Jurkat, Clone E6-1 (cell line): ENCODE measurements at regions not wholly inside any gene's neighbourhood (a gene's known extent, or its start where the extent isn't known, plus 50 kb on each side); places are given as distances from the start of the nearest gene placed in this dataset.

ENCODE experiments used
- DNase-seq: peaks from one replicate; pipeline ENCODE4 v3.0.0-alpha.2; 2011; ENCODE audit warnings: low read depth, low spot score
- H3K4me3 ChIP-seq: 2 replicates; pipeline ENCODE4 v1.5.1; 2011; ENCODE audit warnings: mild to moderate bottlenecking, low read length, control low read depth, moderate library complexity

DNA sequence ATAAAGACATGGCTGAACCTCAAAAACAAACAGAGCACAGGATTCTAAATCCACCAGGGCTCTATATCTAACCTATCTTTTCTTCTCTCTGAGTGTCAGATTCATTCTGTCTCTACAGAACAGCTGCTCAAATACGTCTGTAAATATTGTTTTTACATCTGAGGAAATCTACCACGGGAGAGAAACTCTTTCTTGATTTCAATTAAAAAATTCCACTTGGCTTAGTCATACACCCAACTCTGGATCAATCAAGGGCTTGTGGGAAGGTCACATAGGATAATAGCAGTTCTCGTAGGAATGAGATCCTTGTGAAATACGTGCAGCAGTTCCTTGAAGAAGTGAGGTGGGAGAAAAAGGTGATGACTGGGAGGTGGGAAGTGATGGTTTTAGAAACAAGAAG lies 1355.7 kb upstream of the ADGRL2 start:
- no peak overlapping the region for H3K4me3 ChIP-seq
- DNase-seq: no peak

DNA sequence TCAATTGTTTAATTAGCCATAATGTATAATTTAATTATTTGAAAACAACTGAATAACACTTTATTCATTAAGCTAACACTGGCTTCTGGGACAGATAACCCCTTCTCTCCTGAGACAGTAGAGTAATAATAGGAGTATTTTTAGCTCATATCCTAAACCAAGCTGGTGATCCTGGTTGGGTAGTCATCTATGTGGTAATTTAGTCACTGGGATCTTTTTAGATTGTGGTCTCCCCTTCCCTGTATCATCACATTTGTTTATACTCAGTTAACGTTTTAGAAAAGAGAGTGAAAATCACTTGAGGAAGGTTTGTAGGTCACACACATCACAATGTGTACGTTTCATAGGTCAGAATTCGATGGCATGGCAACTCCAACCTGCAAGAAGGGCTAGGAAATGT lies 1356.6 kb upstream of the ADGRL2 start:
- H3K4me3 ChIP-seq: no peak overlapping the region
- no peak for DNase-seq

DNA sequence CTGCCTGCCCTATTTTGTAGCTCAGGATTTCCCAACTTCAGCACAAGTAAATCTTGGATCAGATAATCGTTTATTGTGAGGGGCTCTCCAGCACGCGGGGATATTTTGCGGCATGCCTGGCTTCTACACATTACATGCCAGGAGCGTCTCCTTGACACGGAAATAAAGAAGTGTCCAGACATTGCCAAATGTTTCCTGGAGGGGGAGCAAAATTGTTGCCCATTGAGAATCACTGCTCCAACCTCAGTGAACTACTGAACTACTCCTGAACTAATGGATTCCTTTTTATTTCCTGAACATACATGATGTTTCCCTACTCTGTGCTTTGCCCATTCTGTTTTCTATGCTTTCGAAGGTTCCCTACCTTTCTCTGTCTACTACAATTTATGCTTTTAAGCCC lies 1359.1 kb upstream of the ADGRL2 start:
- no peak for DNase-seq

DNA sequence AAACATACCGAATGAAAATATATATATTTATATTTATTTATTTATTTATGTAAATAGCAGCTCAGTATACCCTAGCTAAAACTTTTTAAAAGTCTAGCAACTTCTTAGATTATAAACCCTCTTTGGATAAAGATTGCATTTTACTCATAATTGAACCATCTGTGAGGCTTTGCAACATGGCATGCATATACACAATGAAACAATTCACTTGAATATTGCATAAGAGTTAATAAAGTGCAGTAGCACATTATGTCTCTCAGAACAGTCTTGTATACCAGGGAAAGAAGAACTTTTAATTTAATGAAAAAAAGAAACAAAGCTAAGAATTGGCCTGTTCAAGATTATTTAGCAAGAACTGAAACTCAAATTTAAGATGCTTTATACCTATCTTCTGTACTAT lies 1363.9 kb upstream of the ADGRL2 start:
- H3K4me3 ChIP-seq: no peak overlapping the region
- DNase-seq: no peak

More for the DNA sequence above, 1359.1 kb upstream of the ADGRL2 start:
- H3K4me3 ChIP-seq: no peak overlapping the region

DNA sequence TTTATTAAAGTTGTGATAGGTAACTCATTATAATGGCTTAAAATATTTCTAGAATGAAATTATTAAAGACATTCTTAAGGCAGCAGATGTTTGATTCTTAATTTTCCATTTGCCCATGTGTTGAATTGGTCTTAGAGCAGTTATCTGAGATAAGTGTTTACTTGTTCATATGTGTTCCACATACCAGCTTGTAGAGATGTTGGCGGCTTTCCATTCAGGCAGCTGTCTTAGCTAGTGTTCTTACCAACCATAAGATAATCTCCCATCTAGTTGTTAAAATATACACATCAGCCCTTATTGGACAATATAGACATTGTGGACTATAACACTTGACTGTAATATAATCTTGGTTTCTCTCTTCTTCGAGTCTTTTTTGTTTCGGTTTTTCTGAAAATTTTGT lies 1372.9 kb upstream of the ADGRL2 start:
- H3K4me3 ChIP-seq: no peak overlapping the region
- DNase-seq: no peak

DNA sequence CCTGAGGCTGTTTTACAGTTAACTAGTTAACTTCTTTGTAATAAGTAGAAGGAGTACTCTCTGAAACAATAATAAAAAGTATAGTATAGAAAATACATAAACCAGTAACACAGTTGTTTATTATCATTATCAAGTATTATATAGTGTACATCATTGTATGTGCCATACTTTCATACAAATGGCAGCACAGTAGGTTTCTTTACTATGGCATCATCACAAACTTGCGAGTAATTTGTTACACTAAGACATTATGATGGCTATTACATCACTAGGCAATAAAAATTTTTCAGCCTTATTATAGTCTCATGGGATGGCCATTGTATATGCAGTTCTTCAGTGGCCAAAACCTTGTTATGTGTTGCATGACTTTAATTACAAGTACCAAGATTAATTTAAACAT lies 1376.5 kb upstream of the ADGRL2 start:
- no peak overlapping the region for H3K4me3 ChIP-seq
- DNase-seq: no peak

DNA sequence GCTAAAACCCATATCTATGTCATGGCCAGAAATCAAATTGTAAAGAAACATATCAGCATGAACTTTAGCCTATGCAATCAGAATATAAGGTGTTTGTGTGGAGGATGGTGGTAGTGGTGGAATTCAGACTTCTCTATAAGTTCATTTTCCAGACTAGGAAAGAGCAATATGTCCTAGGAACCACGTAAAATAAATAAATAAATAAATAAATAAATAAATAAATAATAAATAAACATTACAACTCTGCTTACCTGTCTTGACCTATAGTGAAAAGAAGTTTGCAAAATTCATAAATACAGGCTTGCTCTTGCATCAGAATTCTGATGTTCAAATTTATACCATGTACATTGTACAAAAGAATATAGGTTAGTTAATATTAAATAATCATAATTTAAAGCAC lies 1382.6 kb upstream of the ADGRL2 start:
- H3K4me3 ChIP-seq: no peak overlapping the region
- no peak for DNase-seq

DNA sequence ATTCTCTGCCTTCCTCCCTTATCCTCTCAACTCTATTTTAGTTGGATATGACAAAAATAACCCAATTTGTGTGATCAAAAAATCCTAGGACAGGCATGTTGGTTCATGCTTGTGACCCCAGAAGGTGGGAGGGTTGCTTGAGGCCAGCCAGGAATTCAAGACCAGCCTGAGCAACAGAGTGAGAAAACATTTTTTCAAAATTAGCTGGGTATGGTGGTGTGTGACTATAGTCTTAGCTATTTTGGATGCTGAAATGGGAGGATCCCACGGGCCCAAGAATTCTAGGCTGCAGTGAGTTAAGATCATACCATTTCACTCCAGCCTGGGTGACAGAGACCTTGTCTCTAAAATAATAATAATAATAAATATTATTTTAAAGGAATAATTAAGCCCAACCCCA lies 1383.1 kb upstream of the ADGRL2 start:
- DNase-seq: no peak
- no peak overlapping the region for H3K4me3 ChIP-seq

DNA sequence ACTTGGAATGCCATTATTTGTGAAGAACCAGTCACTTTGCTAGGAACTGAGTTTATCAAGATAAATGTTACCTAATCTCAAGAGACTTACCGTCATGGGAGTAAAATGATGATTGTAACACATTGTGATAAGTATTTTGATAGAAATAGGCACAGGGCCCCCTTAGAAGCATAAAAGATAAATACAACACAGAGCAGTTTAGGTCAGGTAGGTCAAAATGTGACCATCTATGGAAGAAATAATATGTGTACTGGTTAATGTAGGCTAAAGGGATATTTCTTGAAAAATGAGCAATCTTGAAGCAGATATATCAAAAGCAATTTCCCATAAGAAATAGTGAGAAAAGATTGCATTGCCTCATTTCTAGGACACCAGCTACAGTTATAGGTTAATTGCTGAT lies 1386.8 kb upstream of the ADGRL2 start:
- H3K4me3 ChIP-seq: no peak overlapping the region
- DNase-seq: no peak

DNA sequence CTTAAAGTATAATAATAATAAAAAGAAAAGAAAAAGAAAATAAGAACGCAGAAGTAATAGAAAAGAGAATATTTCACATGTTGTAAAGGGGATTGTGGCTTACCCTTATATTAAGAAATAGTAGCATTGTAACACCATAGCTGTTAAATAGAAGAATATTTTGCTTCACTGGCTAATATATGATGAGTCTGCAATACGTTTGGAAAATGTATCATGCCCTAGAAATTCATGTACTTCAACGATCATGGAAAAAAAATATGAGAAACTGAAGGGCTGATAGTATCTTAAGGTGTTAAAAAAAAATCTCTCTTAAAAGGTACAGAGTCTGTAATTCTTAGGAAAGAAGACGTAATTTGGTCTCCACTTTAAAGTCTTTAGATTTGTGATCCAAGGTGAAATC lies 1390.5 kb upstream of the ADGRL2 start:
- H3K4me3 ChIP-seq: no peak overlapping the region
- no peak for DNase-seq

DNA sequence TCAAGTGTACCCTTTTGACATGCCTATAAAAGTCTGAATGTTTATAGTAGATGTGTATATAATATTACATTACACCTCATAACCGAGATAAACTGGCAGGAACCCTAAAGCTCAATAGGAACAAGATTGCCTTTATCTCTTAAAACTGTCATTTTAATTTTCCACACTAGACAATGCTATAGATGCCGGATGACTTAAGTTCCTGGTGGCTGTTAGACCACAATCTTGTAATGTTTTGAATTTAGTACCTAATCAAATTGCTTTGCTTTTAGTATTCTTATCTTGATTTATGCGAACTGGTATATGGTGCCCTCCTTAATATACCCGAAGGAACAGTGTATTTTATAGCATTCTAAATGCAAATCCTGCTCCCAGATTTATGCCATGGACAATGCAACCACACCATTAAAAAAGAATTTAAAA lies 1397.0 kb upstream of the ADGRL4 start:
- no peak for DNase-seq
- no peak overlapping the region for H3K4me3 ChIP-seq

DNA sequence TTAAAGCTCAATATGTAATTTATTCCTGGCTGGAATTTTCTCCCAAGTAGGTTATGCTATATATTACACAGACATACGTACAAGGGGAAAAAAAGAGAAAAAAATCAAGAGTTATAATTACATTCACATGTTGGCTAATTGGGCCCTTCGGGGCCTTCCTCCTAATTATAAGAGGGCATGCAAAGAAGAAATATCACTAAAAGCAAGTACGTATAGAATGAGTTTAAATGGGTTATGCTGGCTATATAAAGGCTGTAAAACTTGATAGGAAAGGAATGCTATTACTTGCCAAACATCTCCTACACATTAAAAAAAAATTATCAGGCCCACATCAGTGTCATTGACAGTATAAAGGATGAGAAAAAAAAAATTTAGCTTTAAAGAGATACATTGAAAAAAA lies 1396.1 kb upstream of the ADGRL4 start:
- DNase-seq: no peak
- H3K4me3 ChIP-seq: no peak overlapping the region

DNA sequence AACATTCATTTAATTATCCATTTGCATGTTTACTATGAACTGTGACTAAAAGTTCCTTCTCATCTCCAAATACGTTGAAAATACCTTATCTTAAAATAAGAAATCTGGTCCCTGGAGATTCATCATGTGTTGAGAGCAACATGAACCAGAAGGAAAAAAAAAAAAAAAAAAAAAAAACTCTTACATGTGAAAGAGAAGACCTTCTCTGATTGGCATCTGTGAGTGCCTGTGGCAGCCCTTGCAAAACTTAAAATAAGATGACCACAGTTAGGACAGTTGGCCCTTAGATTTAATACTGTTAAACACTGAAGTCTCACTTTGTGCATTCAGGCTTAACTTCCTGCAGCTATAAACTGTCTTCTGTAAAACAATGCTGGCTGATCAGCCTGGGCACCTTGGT lies 1395.2 kb upstream of the ADGRL4 start:
- DNase-seq: no peak
- H3K4me3 ChIP-seq: no peak overlapping the region

DNA sequence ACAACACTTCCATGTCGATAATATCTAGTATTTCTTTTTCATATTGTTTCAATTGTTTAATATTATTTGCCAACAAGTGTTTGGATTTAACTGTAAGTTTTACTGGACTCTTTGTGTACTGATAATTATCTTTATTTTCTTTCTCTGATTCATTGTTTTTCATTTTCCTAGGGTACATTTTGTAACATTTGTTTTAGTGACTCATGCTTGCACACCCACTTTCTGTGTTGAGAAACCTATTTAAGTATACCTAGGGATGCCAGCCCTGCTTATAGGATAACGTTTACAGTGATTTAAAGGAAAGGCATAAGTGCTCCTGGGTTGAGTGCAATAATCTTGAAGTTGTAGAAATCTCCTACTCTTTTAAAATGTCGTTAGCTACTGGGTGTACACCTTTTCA lies 1386.0 kb upstream of the ADGRL4 start:
- DNase-seq: no peak
- H3K4me3 ChIP-seq: no peak overlapping the region

DNA sequence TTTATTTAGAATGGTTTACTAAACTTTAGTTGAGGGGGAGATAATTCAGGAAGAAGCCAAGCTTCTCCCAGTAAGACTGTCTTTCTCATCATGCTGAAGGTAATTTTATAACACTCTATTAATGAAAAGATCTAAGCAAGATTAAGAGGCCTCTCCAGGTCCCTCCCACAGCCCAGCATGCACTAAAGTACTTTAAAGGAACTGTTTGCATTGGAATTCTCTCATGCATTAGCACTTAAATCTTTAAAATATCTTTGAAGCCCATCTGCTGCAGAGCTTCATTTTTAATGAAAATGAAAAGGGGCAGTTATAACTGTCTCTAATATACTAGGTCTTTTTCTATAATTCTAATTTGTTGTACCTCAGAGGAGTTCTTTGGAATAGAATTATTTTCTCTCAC lies 1379.1 kb upstream of the ADGRL4 start:
- H3K4me3 ChIP-seq: no peak overlapping the region
- DNase-seq: no peak

DNA sequence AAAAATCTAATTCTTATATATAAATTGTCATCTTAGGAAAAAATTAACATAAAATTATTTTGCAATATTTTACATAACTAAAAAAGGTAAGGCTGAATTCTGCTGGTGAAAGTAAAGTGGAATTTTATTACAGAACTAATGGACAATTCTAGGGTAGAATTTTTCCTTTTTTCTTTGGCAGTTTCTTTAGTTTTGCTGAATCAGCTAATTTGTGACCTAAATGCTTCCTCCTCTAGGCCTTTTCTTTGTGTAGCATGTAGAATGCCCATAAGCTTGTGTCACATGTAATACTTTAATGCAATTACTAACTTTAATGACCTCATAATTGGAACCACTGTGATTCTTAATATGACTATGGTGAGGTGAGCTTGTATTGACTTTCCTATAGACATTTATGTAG lies 1378.4 kb upstream of the ADGRL4 start:
- H3K4me3 ChIP-seq: no peak overlapping the region
- no peak for DNase-seq

DNA sequence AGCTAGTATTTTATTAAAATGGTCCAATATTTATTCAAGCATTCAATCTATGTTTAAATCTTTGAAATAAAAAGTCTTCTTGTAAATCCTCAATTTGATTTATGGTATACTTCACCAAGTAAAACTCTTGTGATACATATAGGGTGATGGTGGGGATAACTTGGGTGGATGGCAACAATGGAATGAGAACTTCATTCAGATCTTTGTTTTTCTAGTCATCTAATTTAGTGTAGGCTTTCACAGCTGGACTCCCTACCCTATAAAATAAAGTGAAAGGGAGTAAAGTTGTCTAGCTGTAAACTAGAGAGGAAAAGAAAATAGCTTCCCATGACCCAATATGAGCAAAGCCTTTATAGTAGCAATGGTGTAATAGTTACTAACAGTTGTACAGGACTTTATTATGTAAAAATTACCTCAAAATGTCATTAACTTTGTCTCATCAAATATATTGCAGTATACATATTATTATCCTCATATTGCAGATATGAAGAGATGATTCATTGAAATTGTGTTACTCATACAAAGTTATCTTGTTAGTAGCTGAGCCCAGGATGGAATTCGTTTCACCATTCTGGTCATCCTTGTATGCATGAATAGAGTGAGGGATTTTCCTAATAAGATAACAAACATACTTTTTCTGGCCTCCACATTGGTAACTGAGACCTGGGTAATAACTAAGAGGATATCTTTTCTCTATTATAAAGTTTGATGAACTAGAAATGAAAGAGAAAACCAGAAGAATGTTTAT lies 1377.7 kb upstream of the ADGRL4 start:
- no peak for DNase-seq
- no peak overlapping the region for H3K4me3 ChIP-seq

DNA sequence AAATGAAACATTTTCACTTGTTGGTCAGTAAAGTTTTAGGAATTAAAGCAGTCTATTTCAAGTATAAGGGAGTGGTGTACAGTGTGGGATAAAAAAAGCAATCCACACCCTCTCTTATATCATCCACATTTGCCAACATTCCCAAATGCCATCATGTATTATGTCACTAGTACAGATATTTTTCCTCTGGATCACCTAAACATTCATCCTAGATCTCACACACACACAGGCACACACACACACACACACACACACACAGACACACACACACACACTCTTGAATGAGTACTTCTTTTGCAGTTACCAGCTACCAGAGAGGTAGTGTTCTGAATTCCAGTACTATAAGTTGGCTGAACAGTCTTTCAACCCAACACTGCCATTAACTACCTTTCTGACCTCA lies 1369.1 kb upstream of the ADGRL4 start:
- H3K4me3 ChIP-seq: no peak overlapping the region
- DNase-seq: no peak

DNA sequence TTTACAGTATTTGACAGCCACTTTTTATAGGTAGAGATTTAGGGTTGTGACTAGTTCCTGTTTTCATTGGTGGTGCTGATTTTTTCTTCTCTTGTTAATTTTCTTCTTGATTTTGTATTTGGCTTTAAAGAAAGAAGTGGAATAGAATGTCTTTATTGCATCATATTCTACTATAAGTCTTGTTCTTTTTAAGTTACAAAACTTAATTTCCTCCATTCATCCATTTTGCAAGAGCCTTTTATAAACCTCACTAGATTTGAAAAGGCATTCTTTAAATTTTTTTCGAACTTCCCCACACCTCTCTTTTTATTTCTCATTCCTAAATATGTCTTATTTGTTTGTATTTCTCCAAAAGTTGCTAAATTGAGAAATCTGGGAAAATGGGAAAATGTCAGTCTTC lies 1368.6 kb upstream of the ADGRL4 start:
- no peak overlapping the region for H3K4me3 ChIP-seq
- no peak for DNase-seq

DNA sequence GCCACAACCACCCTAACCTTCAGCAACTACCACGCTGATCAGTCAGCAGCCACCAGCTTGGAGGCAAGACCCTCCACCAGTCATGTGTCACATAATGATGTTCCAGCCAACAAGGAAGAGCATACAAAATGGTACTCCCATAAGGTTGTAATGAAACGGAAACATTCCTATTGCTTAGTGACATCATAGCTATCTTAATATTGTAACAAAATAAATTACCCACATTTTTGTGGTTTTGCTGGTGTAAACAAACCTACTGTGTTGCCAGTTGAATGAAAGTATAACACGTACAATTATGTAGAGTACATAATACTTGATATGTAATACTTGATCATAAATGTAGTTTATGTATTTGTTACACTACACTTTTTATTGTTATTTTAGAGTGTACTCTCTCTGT lies 1363.2 kb upstream of the ADGRL4 start:
- H3K4me3 ChIP-seq: no peak overlapping the region
- no peak for DNase-seq

DNA sequence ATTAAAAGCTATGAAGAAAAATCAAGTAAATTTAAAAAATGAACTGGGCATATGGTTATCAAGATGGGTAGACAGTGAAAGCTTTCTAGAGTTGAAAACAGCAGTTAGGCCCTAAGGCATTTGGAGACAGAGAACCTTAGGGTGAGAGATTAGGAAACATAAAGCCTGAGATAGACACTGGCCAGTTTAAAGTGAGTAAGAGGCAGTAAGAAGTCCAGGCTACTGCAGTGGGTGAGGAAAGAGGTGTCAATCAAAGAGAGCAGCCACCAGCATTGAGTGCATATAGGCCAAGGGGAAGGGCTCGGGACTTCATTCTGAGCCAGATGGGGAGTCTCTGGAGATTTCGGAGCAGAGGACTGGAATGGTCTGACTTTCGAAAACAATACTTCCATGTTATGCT lies 1360.5 kb upstream of the ADGRL4 start:
- DNase-seq: no peak

More for the DNA sequence above, 1360.5 kb upstream of the ADGRL4 start:
- no peak overlapping the region for H3K4me3 ChIP-seq
